ENCODE measurements at regions not wholly inside any gene's neighbourhood (a gene's known extent, or its start where the extent isn't known, plus 50 kb on each side); places are given as distances from the start of the nearest gene placed in this dataset.

DNA sequence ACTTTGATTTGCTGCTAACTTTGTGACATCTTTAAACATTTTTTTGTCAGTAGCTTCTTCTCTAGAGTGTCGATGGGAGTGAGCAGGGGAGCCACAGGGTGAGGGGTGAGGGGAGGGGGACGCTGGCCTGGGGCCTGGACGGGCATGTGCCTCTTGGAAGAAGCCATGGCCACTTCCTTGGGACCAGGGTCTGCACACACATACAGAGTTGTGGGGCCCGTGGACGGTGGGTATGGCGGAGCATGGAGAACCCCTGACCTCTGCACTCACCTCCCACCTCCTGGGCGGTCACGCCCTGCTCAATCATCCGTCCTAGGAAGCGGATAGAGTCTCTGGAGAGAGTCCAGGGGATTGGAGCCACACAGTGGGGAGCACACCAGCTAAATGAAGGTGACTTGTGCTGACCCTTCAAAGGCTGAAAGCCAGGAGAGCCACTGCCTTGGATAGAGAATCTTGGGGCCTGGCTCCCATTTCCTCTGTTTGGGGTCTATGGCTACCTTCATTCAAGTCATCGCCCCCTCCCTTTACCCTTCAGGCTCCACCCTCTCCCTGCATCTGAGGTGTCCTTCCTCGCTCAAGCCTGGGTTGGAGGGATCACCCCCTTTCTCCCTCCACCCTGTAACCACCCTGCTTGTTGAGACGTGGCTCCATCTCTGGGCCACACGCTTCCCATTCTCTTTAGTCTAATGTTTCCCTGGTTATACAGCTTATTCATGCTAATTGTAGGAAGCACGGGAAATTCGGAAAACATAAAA lies 63.9 kb upstream of the HAAO start:
- no peak for DNase-seq (ENCODE audit: low spot score)

DNA sequence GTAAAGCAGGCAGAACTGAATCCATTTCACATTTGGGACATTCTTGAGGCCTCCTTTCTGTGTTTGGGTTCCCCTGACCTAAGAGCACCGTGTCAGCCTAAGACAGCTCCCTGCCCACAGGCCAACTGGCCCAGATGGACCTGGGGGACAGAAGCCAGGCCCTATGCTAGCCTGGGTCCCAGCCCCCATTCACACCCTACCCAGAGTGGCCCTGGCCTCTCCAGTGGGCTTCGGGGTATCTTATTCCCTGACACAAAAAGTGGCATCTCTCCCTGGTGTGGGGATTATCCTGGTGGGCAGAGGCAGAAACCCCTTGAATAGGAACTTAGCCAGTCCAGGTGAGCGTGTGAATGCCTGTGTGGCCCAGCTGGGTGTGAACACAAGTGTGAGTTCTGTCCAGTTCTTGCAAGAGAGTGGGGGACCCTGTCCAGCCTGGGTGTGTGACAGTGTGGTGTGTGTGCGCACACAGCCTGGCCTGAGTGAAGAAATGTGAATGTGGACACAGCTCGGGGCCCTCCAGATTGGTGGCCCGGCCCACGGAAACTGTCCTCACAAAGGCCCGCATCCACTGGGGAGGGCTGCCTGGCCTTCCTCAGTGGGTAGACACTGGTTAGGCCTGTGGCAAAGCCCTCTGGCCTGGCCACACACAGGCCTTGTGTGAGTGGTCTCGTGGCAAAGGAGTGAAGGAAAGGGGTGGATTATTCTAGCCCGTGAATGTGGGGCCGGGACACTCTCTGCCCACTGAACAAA lies 63.0 kb upstream of the HAAO start:
- no peak for DNase-seq (ENCODE audit: low spot score)

DNA sequence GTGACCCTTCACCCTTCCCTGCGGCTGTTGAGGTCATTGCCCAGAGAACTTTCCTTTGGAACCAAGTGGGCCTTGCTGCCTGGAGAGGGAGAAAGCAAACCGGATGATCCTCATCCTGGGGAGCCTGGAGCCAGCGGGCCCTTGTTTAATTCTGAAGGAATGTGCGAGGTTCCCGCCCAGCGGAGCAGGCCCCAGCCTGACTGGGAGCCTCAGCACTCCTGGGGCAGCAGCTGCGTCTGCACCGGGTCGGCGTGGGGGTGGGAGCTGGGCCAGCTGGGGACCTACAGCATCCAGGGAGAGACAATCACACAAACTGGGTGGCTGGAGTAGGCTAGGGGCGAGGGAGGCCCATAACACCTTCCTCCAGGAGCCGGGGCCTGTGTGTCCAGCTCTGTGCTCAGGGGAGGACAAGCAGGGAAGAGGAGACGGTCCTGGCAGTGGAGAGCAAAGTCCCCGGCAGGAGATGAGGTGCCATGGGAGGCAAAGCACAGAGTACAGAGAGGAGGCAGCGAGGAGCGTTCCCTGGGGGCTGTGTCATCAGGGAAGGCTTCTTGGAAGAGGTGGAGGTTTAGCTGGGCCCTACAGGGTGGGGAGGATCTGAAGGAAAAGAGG lies 61.9 kb upstream of the HAAO start:
- DNase-seq (ENCODE audit: low spot score): peak; percentile 33

DNA sequence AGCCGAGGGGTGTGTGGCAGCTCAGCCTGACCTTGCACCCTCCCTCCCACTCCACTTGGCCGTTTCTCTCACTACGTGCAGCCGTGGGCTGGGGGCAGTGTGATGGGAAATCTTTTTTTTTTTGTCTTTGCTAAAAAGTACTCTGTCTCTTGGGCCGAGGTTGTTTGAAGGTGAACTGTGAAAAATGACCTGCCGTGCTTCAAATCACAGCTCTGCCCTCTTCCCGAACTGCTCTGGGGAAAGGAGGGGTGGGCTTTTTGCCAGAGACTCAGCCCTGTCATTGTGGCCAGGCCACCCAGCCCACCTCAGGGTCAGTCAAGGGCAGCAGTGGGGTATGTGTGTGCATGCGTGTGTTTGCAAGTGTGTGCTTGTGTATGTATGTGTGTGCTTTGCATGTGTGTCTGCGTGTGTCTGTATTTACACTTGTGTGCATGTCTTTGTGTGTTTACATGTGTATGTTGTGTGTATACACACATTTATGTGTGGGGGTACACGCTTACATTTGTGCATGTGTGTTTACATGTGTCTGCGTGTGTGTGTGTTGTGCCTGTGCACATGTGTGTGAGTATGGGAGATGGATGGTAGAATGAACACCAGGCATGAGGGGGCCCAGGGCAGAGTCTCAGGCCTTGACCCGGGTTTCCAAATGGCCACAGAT lies 61.3 kb upstream of the HAAO start:
- no peak for DNase-seq (ENCODE audit: low spot score)

DNA sequence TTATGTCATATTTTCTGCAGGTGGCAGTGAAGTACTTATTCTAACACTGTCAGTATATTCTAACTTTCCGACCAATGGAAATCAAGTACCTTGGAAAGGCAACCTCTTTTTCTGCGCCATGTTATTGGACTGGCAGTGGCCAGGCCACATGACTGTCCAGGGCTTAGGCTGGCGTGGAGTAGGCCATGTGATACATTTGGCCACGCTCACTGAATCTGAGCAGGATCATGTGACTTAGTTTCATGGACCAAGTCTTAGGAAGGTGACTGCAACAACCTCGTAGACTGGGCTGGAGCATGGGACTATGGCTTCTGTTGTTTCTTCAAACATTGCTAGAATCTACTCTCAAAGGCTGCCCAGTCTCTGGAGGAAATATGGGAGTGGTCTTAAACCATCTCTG lies 60.4 kb upstream of the HAAO start:
- DNase-seq (ENCODE audit: low spot score): no peak

DNA sequence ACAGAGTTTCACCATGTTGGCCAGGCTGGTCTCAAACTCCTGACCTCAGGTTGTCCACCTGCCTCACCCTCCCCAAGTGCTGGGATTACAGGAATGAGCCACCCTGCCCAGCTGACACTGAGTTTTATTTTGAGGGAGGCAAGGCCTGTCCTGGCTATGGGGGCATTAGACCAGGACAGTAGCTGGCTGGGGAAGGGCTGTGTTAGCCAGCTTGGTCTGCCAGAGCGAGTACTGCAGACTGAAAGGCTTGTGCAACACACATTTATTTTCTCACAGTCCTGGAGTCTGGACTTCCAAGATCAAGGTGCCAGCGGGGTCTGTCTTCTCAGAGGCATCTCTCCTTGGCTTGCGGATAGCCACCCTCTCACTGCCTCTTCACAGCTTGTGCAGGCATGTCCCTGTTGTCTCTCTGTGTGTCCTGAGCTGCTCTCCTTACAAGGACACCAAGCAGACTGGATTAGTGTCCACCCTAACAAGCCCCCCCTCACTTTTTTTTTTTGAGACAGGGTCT lies 59.4 kb upstream of the HAAO start:
- DNase-seq (ENCODE audit: low spot score): no peak

DNA sequence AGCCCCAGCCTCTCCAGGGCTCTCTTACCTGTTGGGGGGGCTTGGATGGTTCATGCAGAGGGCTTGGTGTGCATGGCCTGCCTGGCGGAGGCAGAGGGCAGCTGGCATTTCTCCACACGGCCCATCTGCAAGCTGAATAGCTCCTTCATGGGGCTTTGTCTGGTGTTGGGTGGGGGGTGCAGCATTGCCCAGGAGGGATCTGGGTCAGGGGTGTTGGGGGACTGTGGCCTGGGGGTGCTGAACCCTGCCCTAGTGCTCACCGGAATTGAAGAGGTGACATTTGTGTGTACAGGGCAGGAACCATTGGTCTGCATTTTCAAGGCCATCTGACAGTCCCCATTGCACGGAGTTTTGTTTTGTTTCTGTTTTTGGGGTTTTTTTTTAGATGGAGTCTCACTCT lies 58.8 kb upstream of the HAAO start:
- no peak for DNase-seq (ENCODE audit: low spot score)

DNA sequence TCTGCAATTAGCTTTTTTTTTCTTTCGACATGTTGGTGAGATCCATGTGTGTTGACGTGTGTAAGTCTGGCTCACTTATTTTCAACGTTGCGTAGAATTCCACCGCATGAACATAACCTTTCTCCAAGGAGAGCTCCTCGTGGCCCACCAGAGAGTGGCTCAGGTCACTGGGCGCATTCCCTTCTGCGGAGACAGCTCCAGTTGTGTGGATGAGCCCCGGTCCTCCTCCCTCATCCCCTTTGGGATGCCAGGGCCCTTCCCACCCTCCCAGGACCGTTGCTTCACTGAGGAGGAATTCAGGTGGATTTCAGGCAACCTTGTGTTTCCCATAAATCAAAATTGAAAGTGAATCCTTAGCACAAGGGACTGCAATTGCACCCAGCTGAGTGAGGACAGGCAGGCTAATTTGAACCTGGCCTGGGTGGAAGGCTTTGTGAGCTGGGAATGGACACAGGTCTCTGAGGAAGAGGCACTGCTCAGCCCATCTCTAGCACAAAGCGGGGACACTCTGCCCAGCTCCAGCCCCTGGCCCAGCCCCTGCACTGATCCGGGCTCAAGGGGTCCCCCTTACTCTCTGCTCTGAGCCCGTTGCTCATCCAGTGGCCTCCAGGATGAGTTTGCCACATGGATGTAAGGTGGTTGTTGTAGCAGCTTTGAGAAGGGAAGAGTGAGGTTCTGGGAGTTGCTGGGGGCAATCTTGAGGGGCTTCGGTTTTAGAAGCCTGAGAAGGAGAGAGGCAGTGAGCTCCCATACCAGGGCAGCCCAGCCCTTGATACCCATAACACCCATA lies 57.8 kb upstream of the HAAO start:
- no peak for DNase-seq (ENCODE audit: low spot score)

DNA sequence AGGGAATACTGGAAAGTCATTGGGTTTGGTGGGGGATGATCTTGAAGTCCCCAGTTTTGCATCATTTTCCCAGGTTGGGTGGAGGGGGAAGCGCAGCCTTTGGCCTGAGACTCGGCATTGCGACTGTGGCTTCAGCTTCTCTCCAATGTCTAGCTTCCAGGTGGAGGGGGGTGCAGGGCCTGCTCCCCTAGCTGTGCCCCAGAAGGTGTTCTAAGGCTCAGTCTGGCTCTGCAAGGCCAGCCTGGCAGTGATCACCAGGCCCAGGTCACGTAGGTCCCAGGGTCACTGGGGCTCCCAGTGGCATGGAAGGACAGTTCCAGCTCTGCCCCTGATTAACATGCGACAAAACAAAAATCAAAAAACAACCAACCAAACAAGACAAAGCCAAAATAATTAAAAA lies 56.9 kb upstream of the HAAO start:
- DNase-seq (ENCODE audit: low spot score): no peak

DNA sequence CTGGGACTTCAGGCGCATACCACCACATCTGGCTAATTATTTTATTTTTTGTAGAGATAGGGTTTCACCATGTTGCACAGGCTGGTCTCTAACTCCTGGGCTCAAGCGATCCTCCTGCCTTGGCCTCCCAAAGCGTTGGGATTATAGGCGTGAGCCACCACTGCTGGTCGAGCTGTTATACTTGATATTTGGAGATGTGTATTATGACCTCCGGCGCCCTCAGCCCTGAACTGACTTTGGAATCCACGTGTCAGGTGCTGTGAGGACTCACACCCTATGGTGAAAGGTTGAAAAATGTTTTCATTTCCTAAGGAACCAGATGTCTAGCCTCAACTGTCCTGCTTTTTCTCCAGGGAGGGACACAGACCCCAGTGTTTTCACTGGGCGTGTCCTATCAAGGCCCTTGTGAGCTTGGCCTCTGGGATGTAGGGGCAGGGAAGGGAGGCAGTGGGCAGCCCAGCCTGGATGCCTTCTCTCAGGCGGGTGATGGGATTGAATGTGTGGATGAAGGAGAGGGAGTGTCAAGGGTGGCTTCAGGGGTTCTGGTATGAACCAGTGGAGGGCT lies 56.4 kb upstream of the HAAO start:
- DNase-seq (ENCODE audit: low spot score): no peak

DNA sequence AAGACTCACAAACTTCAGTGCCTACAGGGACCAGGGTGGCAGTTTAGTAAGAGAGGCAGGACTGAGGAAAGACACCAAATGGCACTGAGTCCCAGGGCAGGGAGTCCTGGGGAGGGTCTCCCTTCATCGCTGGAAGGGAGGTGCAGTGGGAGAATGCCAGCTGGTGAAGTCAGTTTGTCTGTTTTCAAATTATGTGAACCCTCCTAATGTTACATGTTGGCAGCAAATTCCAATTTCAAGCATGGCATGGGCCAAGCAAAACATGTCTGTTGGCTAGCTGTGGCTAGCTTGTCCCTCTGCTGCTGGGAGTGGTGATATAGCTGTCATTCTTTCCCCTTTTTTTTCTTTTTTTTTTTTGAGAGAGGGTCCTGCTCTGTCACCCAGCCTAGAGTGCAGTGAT lies 55.9 kb upstream of the HAAO start:
- no peak for DNase-seq (ENCODE audit: low spot score)

DNA sequence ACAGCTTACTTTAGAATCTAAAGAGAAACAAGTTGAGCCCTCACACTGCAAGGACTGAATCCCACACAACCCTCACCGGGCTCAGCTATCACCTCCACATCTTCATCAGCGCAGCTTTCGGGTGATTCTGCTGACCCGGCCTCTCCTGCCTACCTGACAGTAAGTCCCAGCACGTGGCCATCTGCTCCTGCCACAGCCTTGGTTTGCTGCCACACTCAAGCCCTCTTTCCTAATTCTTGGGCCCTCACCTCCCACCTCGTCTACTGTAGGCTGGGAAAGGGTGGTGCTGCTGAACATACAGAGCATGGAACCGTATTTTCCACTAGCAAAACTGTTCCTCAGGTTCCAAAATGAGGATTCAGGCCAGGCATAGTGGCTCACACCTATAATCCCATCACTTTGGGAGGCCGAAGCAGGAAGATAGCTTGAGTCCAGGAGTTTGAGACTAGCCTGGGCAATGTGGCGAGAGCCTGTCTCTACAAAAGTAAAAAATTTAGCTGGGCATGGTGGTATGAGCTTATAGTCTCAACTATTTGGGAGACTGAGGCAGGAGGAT lies 55.3 kb upstream of the HAAO start:
- DNase-seq (ENCODE audit: low spot score): no peak

DNA sequence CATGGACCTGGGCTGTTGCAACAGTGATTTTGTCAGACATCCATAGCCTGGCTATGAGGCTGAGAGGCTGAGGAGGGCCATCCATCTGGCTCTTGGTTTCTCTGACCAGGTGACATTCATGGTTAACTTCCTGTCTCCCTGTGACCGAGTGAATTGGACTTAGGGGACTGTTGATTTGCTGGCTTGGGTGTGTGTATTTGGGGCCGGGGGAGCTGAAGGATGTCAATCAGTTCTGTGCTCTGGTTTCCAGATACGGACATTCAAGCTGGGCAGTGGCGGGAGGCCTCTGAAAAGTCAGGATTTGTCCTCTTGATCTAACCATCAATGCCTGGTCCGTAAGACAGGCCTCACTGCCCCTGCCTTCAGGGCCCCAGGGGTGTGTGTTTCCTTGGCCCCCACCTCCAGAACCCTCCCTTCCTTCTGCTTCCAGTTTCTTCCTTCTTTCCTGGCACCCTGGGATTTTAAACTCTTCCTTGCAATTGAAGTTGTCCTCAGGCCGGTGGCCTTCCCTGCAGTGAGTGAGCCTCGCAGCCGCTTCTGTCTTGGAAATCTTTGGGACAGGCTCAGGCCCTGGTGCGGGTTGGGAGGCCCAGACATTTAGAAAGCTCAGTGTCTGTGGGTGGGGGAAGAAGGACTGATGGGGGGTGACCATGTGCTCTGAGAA lies 54.7 kb upstream of the HAAO start:
- DNase-seq (ENCODE audit: low spot score): no peak

DNA sequence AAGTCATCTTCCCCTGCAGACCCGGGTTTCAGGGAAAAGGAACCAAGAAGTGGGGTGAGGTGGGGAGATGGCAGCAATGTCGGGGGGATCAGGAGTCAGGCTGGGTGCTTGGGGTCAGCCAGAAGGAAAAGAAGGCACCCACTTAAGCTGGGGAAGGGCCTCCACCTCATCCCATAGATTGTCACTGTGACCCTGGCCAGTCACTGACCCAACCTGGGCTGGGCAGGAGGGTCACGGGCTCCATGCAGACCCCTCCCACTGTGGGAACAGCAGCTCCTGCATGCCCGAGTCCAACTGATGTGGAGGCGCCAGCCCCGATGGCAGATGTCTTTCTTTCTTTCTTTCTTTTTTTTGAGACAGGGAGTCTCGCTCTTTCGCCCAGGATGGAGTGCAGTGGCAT lies 53.6 kb upstream of the HAAO start:
- no peak for DNase-seq (ENCODE audit: low spot score)

DNA sequence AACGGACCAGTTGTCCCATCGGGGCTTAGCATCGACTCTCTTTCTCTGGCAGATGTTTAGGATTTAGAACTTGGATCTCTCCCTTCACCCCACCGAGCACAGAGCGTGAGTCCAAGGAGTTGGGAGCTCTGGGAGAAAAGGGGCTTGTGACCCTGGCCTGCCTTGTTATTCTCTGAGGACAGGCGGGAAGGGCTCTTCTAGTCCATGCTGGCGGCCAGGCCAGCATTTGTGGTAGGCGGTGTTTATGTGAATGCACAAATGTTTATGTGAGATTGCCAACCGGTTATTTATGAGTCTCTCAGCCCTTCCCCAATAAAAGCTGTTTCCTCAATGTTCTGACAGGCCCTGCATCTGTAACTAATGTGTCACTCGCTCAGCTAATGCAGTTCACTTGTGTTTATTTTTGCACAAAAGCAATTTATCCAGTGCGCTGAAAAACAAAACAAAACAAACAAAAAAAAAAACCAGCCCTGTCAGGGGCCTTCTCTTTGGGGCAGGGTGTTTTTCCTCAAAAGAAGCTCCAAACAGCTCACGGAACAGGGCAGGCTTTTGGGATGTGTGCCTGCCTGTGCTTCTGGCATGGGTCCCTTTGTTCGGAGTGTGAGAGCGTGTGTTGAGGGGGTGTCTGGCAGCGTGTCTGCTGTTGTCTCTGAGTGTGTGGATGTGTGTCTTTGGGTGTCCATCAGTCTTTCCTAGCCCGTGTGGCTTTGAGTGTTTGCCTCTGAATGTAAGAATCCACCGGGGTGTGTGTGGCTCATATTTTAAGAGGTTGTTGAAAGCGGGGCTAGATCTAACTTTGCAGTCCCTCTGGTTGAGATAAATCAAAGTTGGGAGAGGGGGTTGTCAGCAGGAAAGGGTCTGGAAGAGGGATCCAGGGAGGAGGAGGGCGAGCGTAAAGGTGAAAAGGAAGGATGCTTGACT lies 52.8 kb upstream of the HAAO start:
- DNase-seq (ENCODE audit: low spot score): peak; percentile 50

DNA sequence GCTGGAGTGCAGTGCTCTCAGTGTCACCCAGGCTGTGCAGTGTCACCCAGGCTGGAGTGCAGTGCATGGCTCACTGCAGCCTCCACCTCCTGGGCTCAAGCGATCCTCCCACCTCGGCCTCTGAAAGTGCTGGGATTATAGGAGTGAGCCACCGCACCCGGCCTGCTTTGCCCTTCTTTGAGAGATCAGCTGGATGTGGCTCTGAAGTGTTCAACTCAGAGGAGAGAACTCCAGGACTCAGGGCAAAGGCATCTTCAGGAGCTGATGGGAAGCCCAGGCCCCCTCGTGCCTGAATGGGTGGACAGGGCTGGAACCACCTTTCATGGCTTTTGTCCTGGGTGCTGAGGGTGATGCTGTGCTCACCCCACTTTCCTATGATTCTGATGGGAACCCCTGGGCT lies 52.0 kb upstream of the HAAO start:
- DNase-seq (ENCODE audit: low spot score): no peak

DNA sequence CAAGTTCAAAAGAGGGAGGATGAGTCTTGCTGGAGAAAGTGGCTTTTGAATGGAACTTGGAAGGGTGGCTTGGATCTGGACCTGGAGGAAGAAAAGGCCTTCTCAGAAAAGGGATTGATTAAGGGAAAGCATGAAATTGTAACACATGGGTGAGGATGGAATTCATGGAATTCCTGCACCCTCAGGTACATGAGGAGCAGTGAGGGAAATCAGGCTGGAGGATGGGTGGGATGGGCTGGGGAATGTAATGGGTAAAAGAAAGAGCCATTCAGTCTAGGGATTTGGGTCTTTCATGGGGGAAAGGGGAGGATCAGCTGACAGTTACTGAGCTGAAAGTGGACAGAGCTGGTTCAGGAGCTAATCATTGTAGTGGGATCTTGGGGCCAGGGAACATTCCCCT lies 51.2 kb upstream of the HAAO start:
- DNase-seq (ENCODE audit: low spot score): no peak

DNA sequence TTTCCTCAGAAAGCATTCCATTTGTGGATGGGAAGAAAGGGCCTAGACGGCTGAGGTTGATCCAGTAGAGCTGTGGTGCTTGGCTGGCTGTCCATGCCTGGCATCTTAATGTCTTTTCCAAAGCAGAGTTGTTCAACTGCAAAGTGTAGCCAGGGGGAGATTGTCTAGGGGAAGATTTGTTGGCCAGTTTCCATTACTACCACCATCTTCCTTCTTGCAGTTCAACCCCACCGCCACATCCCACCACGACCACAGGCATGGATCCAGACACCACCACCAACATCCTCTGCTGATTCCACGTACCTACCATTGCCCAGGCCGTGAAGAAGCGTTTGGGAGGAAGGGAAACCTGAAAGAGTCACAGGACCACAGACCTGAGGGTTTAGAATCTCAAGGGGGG lies 50.7 kb upstream of the HAAO start:
- DNase-seq (ENCODE audit: low spot score): no peak

DNA sequence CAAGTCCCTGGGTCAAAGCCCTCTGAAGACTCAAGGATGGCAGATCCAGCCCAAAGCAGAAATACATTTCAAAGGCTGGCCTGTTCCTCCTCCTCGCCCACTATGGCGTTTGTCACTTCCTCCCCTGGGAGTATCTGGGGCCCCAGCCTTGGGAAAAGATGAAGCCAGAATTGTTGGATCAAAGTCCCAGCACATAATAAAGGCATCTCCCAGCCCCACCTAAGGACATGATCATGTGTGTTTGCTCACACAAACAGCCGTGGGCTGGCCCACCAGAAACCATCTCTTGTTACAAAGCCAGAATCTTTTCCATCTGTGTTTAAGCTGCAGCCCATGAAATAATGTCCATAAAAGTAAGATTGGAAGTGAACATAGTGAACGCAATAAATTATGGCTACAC lies 50.1 kb upstream of the HAAO start:
- DNase-seq (ENCODE audit: low spot score): no peak

Measured in mucosa of gallbladder (tissue), 1 donor.